ENCODE measurements at regions not wholly inside any gene's neighbourhood (a gene's known extent, or its start where the extent isn't known, plus 50 kb on each side); places are given as distances from the start of the nearest gene placed in this dataset.

- TF ChIP-seq CTCF (conservative IDR thresholded peaks at IDR 0.05): no peak
- no peak for TF ChIP-seq EZH2 (IDR thresholded peaks at IDR 0.05; ENCODE audit: low read depth)
These were observed 243.4 kb downstream of the RDH14 start for GRCh38 chr2:18317017-18317416.

Measured in PC-9 (cell line).